HEK293T (cell line): ENCODE measurements at regions not wholly inside any gene's neighbourhood (a gene's known extent, or its start where the extent isn't known, plus 50 kb on each side); places are given as distances from the start of the nearest gene placed in this dataset.

Experiments used
- ARNT ChIP-seq: fragments of 450-650 bp; IDR thresholded peaks from 2 replicates; pipeline ENCODE4 v1.6.1; 2017; ENCODE audit warnings: mild to moderate bottlenecking
- ELF4 ChIP-seq: fragments of 450-650 bp; IDR thresholded peaks from 2 replicates; pipeline ENCODE4 v1.6.1; 2017; ENCODE audit warnings: antibody characterized with exemption
- FOXK2 ChIP-seq: fragments of 450-650 bp; IDR thresholded peaks from 2 replicates; pipeline ENCODE4 v1.6.1; 2016; ENCODE audit warnings: mild to moderate bottlenecking
- FOXM1 ChIP-seq: fragments of 450-650 bp; IDR thresholded peaks from 2 replicates; pipeline ENCODE4 v1.6.1; 2017; ENCODE audit warnings: mild to moderate bottlenecking, borderline replicate concordance
- HDGF ChIP-seq: fragments of 450-650 bp; IDR thresholded peaks from 2 replicates; pipeline ENCODE4 v1.6.1; 2017; ENCODE audit warnings: antibody characterized with exemption, borderline replicate concordance
- LEF1 ChIP-seq: fragments of 450-650 bp; IDR thresholded peaks from 2 replicates; pipeline ENCODE4 v1.6.1; 2017; ENCODE audit warnings: mild to moderate bottlenecking, borderline replicate concordance
- NFRKB ChIP-seq: fragments of 450-650 bp; IDR thresholded peaks from 2 replicates; pipeline ENCODE4 v1.6.1; 2016; ENCODE audit warnings: mild to moderate bottlenecking, moderate library complexity
- SP1 ChIP-seq: fragments of 450-650 bp; IDR thresholded peaks from 2 replicates; pipeline ENCODE4 v1.6.1; 2017
- ZNF384 ChIP-seq: fragments of 450-650 bp; IDR thresholded peaks from 2 replicates; pipeline ENCODE4 v1.6.1; 2016

- TF ChIP-seq FOXM1 (no peak), SP1 (no peak), ZNF384 (no peak), FOXK2 (no peak), NFRKB (no peak), ELF4 (no peak), LEF1 (no peak), ARNT (no peak), HDGF (no peak)
Observed at GRCh38 chrX:39206399-39207145, 405.3 kb downstream of the MID1IP1 start.
